Endodermal cell (in vitro differentiated cells): ENCODE measurements at regions not wholly inside any gene's neighbourhood (a gene's known extent, or its start where the extent isn't known, plus 50 kb on each side); places are given as distances from the start of the nearest gene placed in this dataset.
A peak's percentile ranks its signal among the peaks of the same experiment; 100 is the strongest.

ENCODE experiments used
- DNase-seq: peaks from one replicate; pipeline ENCODE4 v3.0.0-alpha.2; 2017
- H3K27ac ChIP-seq: 2 replicates; pipeline ENCODE4 v1.5.1; 2013; ENCODE audit warnings: mild to moderate bottlenecking, low read depth, low read length, moderate library complexity
- H3K27me3 ChIP-seq: 2 replicates; pipeline ENCODE4 v1.6.1; 2013; ENCODE audit warnings: mild to moderate bottlenecking, low read length, moderate library complexity; ENCODE audit not compliant: insufficient read depth, control insufficient read depth, poor library complexity, severe bottlenecking
- H3K36me3 ChIP-seq: 2 replicates; pipeline ENCODE4 v1.7.0; 2013; ENCODE audit warnings: mild to moderate bottlenecking, low read length, moderate library complexity; ENCODE audit not compliant: control insufficient read depth, insufficient read depth
- H3K4me1 ChIP-seq: one replicate; pipeline ENCODE4 v1.7.0; 2013; ENCODE audit warnings: low read length; ENCODE audit not compliant: control insufficient read depth, insufficient read depth
- H3K4me3 ChIP-seq: 2 replicates; pipeline ENCODE4 v1.5.1; 2013; ENCODE audit warnings: mild to moderate bottlenecking, low read length, moderate library complexity
- H3K9ac ChIP-seq: 2 replicates; pipeline ENCODE4 v1.6.1; 2013; ENCODE audit warnings: mild to moderate bottlenecking, low read length, moderate library complexity; ENCODE audit not compliant: poor library complexity, severe bottlenecking; ENCODE audit errors: extremely low read depth
- H3K9me3 ChIP-seq: 2 replicates; pipeline ENCODE4 v1.6.1; 2013; ENCODE audit warnings: mild to moderate bottlenecking, low read length, moderate library complexity; ENCODE audit not compliant: control insufficient read depth
- H3K27ac Mint-ChIP-seq: 2 replicates; pipeline ENCODE4 v1.8.0; 2020; ENCODE audit warnings: mixed read lengths
- H3K27me3 Mint-ChIP-seq: 2 replicates; pipeline ENCODE4 v1.8.0; 2021; ENCODE audit warnings: mild to moderate bottlenecking, mixed read lengths; ENCODE audit not compliant: insufficient read depth
- H3K36me3 Mint-ChIP-seq: 2 replicates; pipeline ENCODE4 v1.8.0; 2020; ENCODE audit warnings: low read depth, mixed read lengths
- H3K4me1 Mint-ChIP-seq: 2 replicates; pipeline ENCODE4 v1.8.0; 2020; ENCODE audit warnings: mixed read lengths
- H3K4me3 Mint-ChIP-seq: 2 replicates; pipeline ENCODE4 v1.8.0; 2020; ENCODE audit warnings: mild to moderate bottlenecking, moderate library complexity, mixed read lengths
- H3K9me3 Mint-ChIP-seq: 2 replicates; pipeline ENCODE4 v1.8.0; 2020; ENCODE audit warnings: mild to moderate bottlenecking, mixed read lengths
- CTCF ChIP-seq: fragments of 200-600 bp; sonication (generic); conservative IDR thresholded peaks from 2 replicates; pipeline ENCODE4 v1.5.0; 2021; ENCODE audit warnings: antibody characterized with exemption, mild to moderate bottlenecking
- WGBS, 2 experiments: methylation state at CpG; one replicate each; pipeline versions ENCODE4 v1.1.5 to v1.1.7; 2013; ENCODE audit warnings: missing lambda C conversion rate in 2 of 2, mixed read lengths in 1 of 2; ENCODE audit not compliant: insufficient coverage in 1 of 2, insufficient read length in 1 of 2; 5-methylcytosine and 5-hydroxymethylcytosine counted together

GRCh38 chr20:23147647-23147963 lies 61.5 kb upstream of the CD93 start:
- WGBS, 2 experiments = 50 to 68% methylated on average over 2 to 4 of the region's 4 CpGs
- no peaks in the 10 kb centered on the region for H3K36me3 Mint-ChIP-seq
- no peak overlapping the region for H3K4me3 Mint-ChIP-seq
- no peak overlapping the region for H3K9ac ChIP-seq
- peaks cover 1% of the 10 kb centered on the region for H3K27me3 Mint-ChIP-seq
- no peaks in the 10 kb centered on the region for H3K27me3 ChIP-seq
- H3K27ac Mint-ChIP-seq = no peak overlapping the region
- no peaks in the 10 kb centered on the region for H3K36me3 ChIP-seq
- peaks cover 7% of the 10 kb centered on the region for H3K9me3 ChIP-seq
- H3K9me3 Mint-ChIP-seq = peaks cover 8% of the 10 kb centered on the region
- no peak for TF ChIP-seq CTCF
- peaks cover 6% of the 10 kb centered on the region for H3K4me1 ChIP-seq
- peaks cover 23% of the 10 kb centered on the region for H3K4me1 Mint-ChIP-seq
- H3K4me3 ChIP-seq = no peak overlapping the region
- DNase-seq = no peak
- H3K27ac ChIP-seq = no peak overlapping the region

- DNase-seq = peak; percentile 15
- Histone ChIP-seq H3K9me3 (peaks cover 7% of the 10 kb centered on the region), H3K4me3 (no peak overlapping the region), H3K27me3 (no peaks in the 10 kb centered on the region), H3K4me1 (peaks cover 3% of the 10 kb centered on the region), H3K27ac (no peak overlapping the region), H3K36me3 (no peaks in the 10 kb centered on the region), H3K9ac (no peak overlapping the region)
- 64 to 70% methylated on average over 2 to 6 of the region's 7 CpGs for WGBS, 2 experiments
- Mint-ChIP-seq H3K4me3 (no peak overlapping the region), H3K27me3 (peaks cover 1% of the 10 kb centered on the region), H3K9me3 (peaks cover 8% of the 10 kb centered on the region), H3K36me3 (no peaks in the 10 kb centered on the region), H3K4me1 (peaks cover 23% of the 10 kb centered on the region), H3K27ac (no peak overlapping the region)
- TF ChIP-seq CTCF = no peak
Measured at GRCh38 chr20:23146857-23147637, 60.9 kb upstream of the CD93 start.

DNA sequence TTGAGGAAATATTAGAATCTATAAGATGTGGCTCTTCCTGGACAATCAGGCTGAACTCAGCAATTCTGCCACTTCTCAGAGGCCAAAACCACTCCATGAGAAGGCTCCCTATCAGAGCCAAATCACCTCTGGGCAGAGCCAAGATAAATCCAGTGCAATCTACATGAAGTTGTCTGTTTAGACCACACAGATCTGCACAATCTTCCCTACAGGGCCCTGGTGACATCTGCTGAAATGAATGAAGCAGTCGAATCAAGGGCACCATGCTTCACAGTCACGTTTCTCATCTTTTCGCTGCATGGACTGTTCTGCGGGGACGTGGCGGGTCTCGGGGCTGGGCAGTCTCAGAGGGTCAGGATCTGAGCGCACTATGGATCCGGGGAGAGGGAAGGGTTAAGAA lies 60.1 kb upstream of the CD93 start:
- H3K9me3 ChIP-seq = peaks cover 7% of the 10 kb centered on the region
- TF ChIP-seq CTCF = no peak
- 96 to 97% methylated on average over 5 to 7 of the region's 9 CpGs for WGBS, 2 experiments

More for the DNA sequence above, 60.1 kb upstream of the CD93 start:
- no peak for DNase-seq
- Mint-ChIP-seq H3K4me1 (peaks cover 15% of the 10 kb centered on the region), H3K9me3 (peaks cover 8% of the 10 kb centered on the region), H3K27ac (no peak overlapping the region), H3K27me3 (peaks cover 1% of the 10 kb centered on the region), H3K36me3 (no peaks in the 10 kb centered on the region), H3K4me3 (no peak overlapping the region)
- H3K27ac ChIP-seq = no peak overlapping the region
- no peak overlapping the region for H3K4me3 ChIP-seq
- no peaks in the 10 kb centered on the region for H3K4me1 ChIP-seq
- no peaks in the 10 kb centered on the region for H3K36me3 ChIP-seq
- H3K27me3 ChIP-seq = no peaks in the 10 kb centered on the region
- H3K9ac ChIP-seq = no peak overlapping the region
